Trophoblast cell (in vitro differentiated cells and primary cell): ENCODE measurements at regions not wholly inside any gene's neighbourhood (a gene's known extent, or its start where the extent isn't known, plus 50 kb on each side); places are given as distances from the start of the nearest gene placed in this dataset.

Experiments used
- DNase-seq, 2 donors: peaks; one replicate each; pipeline ENCODE4 v3.0.0-alpha.2; 2016
- H2AFZ ChIP-seq: 2 replicates; pipeline ENCODE4 v1.6.1; 2013; ENCODE audit warnings: low read length, moderate library complexity, mild to moderate bottlenecking; ENCODE audit not compliant: insufficient read depth, poor library complexity
- H2AK5ac ChIP-seq: 2 replicates; pipeline ENCODE4 v1.6.1; 2013; ENCODE audit warnings: mild to moderate bottlenecking, low read length
- H2BK120ac ChIP-seq: 2 replicates; pipeline ENCODE4 v1.6.1; 2013; ENCODE audit warnings: low read length, mild to moderate bottlenecking, moderate library complexity; ENCODE audit not compliant: insufficient read depth, poor library complexity
- H2BK12ac ChIP-seq: 2 replicates; pipeline ENCODE4 v1.6.1; 2013; ENCODE audit warnings: mild to moderate bottlenecking, low read length, moderate library complexity
- H2BK5ac ChIP-seq: 2 replicates; pipeline ENCODE4 v1.6.1; 2013; ENCODE audit warnings: low read length, low read depth, moderate library complexity, mild to moderate bottlenecking; ENCODE audit not compliant: poor library complexity
- H3K14ac ChIP-seq: 2 replicates; pipeline ENCODE4 v1.6.1; 2013; ENCODE audit warnings: mild to moderate bottlenecking, low read length
- H3K18ac ChIP-seq: 2 replicates; pipeline ENCODE4 v1.6.1; 2013; ENCODE audit warnings: mild to moderate bottlenecking, low read length
- H3K23ac ChIP-seq: 2 replicates; pipeline ENCODE4 v1.6.1; 2013; ENCODE audit warnings: low read length
- H3K27ac ChIP-seq: 2 replicates; pipeline ENCODE4 v1.5.1; 2013; ENCODE audit warnings: low read depth, mild to moderate bottlenecking, inconsistent platforms, low read length, moderate library complexity
- H3K27me3 ChIP-seq: 2 replicates; pipeline ENCODE4 v1.6.1; 2013; ENCODE audit warnings: inconsistent platforms, mild to moderate bottlenecking, low read length, moderate library complexity; ENCODE audit not compliant: insufficient read depth
- H3K36me3 ChIP-seq, 2 experiments: 1 replicate in 1 of 2; 2 replicates in 1 of 2; pipeline ENCODE4 v1.6.1; 2013; ENCODE audit warnings: low read length in 2 of 2, mild to moderate bottlenecking in 2 of 2, moderate library complexity in 1 of 2; ENCODE audit not compliant: insufficient read depth in 2 of 2, control insufficient read depth in 1 of 2
- H3K4ac ChIP-seq: 2 replicates; pipeline ENCODE4 v1.6.1; 2013; ENCODE audit warnings: low read depth, mild to moderate bottlenecking, low read length, moderate library complexity
- H3K4me1 ChIP-seq, 2 experiments: 1 replicate in 1 of 2; 2 replicates in 1 of 2; pipeline ENCODE4 v1.6.1; 2013; ENCODE audit warnings: low read length in 2 of 2, mild to moderate bottlenecking in 2 of 2, moderate library complexity in 1 of 2; ENCODE audit not compliant: insufficient read depth in 2 of 2, control insufficient read depth in 1 of 2
- H3K4me2 ChIP-seq: 2 replicates; pipeline ENCODE4 v1.6.1; 2013; ENCODE audit warnings: inconsistent platforms, mild to moderate bottlenecking, low read length, moderate library complexity
- H3K4me3 ChIP-seq: 2 replicates; pipeline ENCODE4 v1.5.1; 2013; ENCODE audit warnings: mild to moderate bottlenecking, low read depth, low read length, inconsistent platforms
- H3K79me1 ChIP-seq: one replicate; pipeline ENCODE4 v1.6.1; 2013; ENCODE audit warnings: low read length
- H3K79me2 ChIP-seq: 2 replicates; pipeline ENCODE4 v1.6.1; 2013; ENCODE audit warnings: low read length, mild to moderate bottlenecking; ENCODE audit not compliant: control insufficient read depth, insufficient read depth, poor library complexity
- H3K9ac ChIP-seq: 2 replicates; pipeline ENCODE4 v1.6.1; 2013; ENCODE audit warnings: mild to moderate bottlenecking, low read length
- H3K9me3 ChIP-seq: 2 replicates; pipeline ENCODE4 v1.6.1; 2013; ENCODE audit warnings: low read depth, mild to moderate bottlenecking, control low read depth, inconsistent platforms, low read length; ENCODE audit not compliant: insufficient read depth
- H4K12ac ChIP-seq: 2 replicates; pipeline ENCODE4 v1.6.1; 2013; ENCODE audit warnings: low read depth, mild to moderate bottlenecking, low read length, moderate library complexity
- H4K8ac ChIP-seq: 2 replicates; pipeline ENCODE4 v1.6.1; 2013; ENCODE audit warnings: low read depth, mild to moderate bottlenecking, low read length, moderate library complexity
- H4K91ac ChIP-seq: one replicate; pipeline ENCODE4 v1.6.1; 2013; ENCODE audit warnings: low read depth, mild to moderate bottlenecking, low read length, moderate library complexity
- WGBS: extraction: QIAGEN DNeasy Blood & Tissue Kit; methylation state at CpG from one replicate; pipeline ENCODE4 v1.1.7; 2013; ENCODE audit warnings: missing lambda C conversion rate; ENCODE audit not compliant: insufficient read length, insufficient coverage; ENCODE audit errors: extremely low coverage; 5-methylcytosine and 5-hydroxymethylcytosine counted together

DNA sequence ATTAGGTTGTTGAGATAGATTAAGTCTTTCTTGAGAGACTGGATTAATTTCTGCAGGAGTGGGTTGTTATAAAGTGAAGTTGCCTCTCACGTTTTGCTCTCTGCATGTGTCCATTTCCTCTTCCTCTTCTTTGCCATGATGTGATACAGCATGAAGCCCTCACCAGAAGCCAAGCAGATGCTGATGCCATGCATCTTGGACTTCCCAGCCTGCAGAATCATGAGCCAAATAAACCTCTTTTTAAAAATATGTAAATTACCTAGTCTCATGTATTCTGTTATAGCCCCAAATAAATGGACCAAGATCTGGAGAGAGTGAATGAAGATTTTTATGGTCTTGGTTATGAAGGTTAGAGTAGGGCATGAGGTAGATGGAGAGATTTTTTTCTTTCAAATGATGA, 111.6 kb upstream of the MAN1A1 start:
- H2BK12ac ChIP-seq: no peak overlapping the region
- H2AK5ac ChIP-seq: no peak overlapping the region
- H3K4ac ChIP-seq: no peak overlapping the region
- H3K27me3 ChIP-seq: no peaks in the 10 kb centered on the region
- no peak for DNase-seq
- H4K12ac ChIP-seq: no peak overlapping the region
- H3K4me1 ChIP-seq: no peaks in the 10 kb centered on the region
- H3K79me1 ChIP-seq: no peaks in the 10 kb centered on the region
- no peak overlapping the region for H2AFZ ChIP-seq
- no peak overlapping the region for H3K14ac ChIP-seq
- no peak overlapping the region for H3K4me3 ChIP-seq
- no peak overlapping the region for H3K18ac ChIP-seq
- H3K9me3 ChIP-seq: no peaks in the 10 kb centered on the region
- no peak overlapping the region for H2BK120ac ChIP-seq
- H3K36me3 ChIP-seq: no peaks in the 10 kb centered on the region
- H3K27ac ChIP-seq: no peak overlapping the region
- H3K79me2 ChIP-seq: no peaks in the 10 kb centered on the region
- H3K23ac ChIP-seq: no peak overlapping the region
- H3K4me2 ChIP-seq: no peak overlapping the region
- H4K8ac ChIP-seq: no peak overlapping the region
- no peak overlapping the region for H3K9ac ChIP-seq
- WGBS: no CpG with 5 or more reads among the region's 1 CpG
- H4K91ac ChIP-seq: no peak overlapping the region
- no peak overlapping the region for H2BK5ac ChIP-seq

DNA sequence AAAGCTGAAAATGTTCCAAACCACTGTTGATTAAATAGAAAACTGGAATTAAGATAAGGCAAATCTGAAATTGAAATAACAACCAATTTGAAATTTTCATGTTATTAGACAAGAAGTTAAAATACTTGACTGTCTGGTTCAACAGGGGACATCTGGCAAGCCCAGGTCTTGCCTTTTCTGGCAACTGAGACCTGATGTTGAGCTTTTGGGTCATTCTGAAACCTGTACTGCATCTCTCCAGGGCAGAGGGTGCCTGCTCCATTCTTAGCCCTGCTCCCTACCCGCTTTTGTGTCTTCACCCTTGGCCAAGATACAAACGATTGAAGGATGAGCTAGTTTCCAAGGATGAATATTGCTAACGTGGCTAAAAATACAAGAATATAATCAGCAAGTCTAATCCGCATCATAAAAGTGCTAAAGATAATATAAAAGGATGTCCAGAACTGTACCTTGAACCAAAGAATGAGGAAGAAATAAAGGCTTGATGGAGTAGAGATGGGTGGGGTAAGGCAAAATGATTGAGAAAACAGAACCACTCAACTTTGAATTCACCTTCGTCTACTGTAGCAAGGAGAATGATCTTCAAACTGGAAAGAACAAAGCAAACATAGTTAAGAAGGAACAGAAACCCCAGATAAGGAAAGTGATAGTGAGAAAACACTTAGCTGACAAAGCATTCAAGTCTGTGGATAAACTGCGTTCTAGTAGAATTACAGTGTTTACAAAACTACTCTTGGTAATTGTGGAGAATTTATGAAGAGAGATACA, 109.8 kb upstream of the MAN1A1 start:
- no peak for DNase-seq
- Histone ChIP-seq H3K14ac (no peak overlapping the region), H4K12ac (no peak overlapping the region), H2AFZ (no peak overlapping the region), H3K79me1 (no peaks in the 10 kb centered on the region), H3K79me2 (no peaks in the 10 kb centered on the region), H3K27me3 (no peaks in the 10 kb centered on the region), H2BK12ac (no peak overlapping the region), H3K36me3 (no peaks in the 10 kb centered on the region), H3K4me2 (no peak overlapping the region), H4K8ac (no peak overlapping the region), H2BK5ac (no peak overlapping the region), H4K91ac (no peak overlapping the region), H3K27ac (no peak overlapping the region), H3K4me3 (no peak overlapping the region), H2BK120ac (no peak overlapping the region), H3K4ac (no peak overlapping the region), H3K4me1 (no peaks in the 10 kb centered on the region), H3K9me3 (no peaks in the 10 kb centered on the region), H3K9ac (no peak overlapping the region), H2AK5ac (no peak overlapping the region), H3K18ac (no peak overlapping the region), H3K23ac (no peak overlapping the region)
- no CpG with 5 or more reads among the region's 6 CpGs for WGBS

DNA sequence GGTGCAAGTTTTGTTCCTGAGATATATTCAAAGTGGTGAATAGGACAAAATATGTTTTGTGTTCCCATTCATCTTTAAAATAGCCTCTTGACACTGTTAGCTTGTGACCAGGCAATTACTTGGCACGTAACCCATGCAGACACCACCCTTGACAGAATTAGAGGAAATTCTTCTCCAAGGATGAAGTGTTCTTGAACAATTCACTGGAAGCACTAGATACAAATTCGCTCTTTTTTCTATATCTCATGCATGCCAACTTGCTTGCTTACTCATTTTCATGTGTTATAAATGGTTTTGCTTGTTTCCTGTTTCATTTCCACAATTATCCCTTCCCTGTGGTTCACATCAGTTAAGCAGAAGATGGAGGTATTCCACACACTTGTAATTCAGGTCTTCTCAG, 105.2 kb upstream of the MAN1A1 start:
- no peak overlapping the region for H3K23ac ChIP-seq
- no peak overlapping the region for H3K27ac ChIP-seq
- no peak overlapping the region for H2AK5ac ChIP-seq
- no peak overlapping the region for H4K8ac ChIP-seq
- H3K4me2 ChIP-seq: no peak overlapping the region
- no peaks in the 10 kb centered on the region for H3K27me3 ChIP-seq
- H4K12ac ChIP-seq: no peak overlapping the region
- H3K9me3 ChIP-seq: no peaks in the 10 kb centered on the region
- H3K36me3 ChIP-seq: no peaks in the 10 kb centered on the region
- no peak overlapping the region for H3K4ac ChIP-seq
- no peak overlapping the region for H3K4me3 ChIP-seq
- no peak overlapping the region for H3K14ac ChIP-seq
- WGBS: no CpG with 5 or more reads among the region's 2 CpGs
- DNase-seq: no peak
- no peak overlapping the region for H2AFZ ChIP-seq
- H3K18ac ChIP-seq: no peak overlapping the region
- no peaks in the 10 kb centered on the region for H3K4me1 ChIP-seq
- H2BK120ac ChIP-seq: no peak overlapping the region
- H3K9ac ChIP-seq: no peak overlapping the region
- H4K91ac ChIP-seq: no peak overlapping the region
- H2BK12ac ChIP-seq: no peak overlapping the region
- H3K79me2 ChIP-seq: no peaks in the 10 kb centered on the region
- no peak overlapping the region for H2BK5ac ChIP-seq
- H3K79me1 ChIP-seq: no peaks in the 10 kb centered on the region

DNA sequence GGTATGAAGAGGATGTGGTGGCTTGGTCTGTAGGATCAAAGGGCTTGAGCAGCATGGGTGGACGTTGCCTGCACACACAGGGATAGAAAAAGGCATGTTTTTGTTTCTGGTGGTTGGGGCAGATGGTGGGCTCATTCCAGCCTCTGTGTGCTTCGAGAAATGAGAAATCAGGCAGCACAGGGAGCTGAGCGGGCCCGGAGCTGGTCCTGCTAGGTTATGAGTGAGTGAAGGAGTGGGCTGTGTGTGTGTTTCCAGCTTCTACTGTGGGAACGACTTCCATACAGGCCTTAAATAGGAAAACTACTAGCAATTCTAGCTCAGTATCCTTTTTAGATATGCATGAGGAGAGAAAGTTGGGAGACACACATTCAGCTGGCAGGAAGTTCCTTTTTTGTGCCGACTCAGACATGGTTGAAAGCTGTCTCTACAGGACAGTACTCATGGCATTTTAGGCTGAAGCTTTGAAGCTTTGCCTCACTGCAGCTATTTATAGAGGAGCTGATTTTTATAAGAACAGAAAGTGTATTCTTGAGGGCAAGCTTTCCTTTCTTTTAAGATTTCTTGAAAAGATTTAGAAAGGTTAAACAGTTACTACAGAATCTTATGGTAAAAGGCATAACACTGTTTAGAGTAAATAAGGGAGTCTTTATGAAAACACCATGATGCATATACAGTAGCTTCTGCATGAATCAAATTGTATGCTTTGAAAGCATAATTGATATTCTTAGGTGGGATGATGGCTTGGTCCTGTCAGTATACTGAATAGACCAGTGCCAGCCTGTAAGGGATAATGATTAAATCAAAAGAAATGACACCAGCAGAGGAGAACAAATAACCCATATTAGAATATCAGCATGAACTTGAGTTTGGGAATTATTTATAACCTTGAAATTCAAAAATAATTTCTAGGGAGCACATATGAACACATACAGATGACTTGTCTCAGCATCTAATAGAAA, 104.0 kb upstream of the MAN1A1 start:
- Histone ChIP-seq H2BK12ac (no peak overlapping the region), H3K4me3 (no peak overlapping the region), H4K8ac (no peak overlapping the region), H4K12ac (no peak overlapping the region), H3K23ac (no peak overlapping the region), H3K36me3 (no peaks in the 10 kb centered on the region), H2BK5ac (no peak overlapping the region), H3K9ac (no peak overlapping the region), H3K27me3 (no peaks in the 10 kb centered on the region), H3K27ac (no peak overlapping the region), H2BK120ac (no peak overlapping the region), H4K91ac (no peak overlapping the region), H2AK5ac (no peak overlapping the region), H3K18ac (no peak overlapping the region), H3K79me2 (no peaks in the 10 kb centered on the region), H3K4ac (no peak overlapping the region), H2AFZ (no peak overlapping the region), H3K14ac (no peak overlapping the region), H3K79me1 (peaks cover 4% of the 10 kb centered on the region), H3K9me3 (no peaks in the 10 kb centered on the region), H3K4me1 (peaks cover 3 to 7% of the 10 kb centered on the region in 2 experiments), H3K4me2 (no peak overlapping the region)
- WGBS: no CpG with 5 or more reads among the region's 6 CpGs
- no peak for DNase-seq
